GM12864 (cell line): ENCODE measurements at regions not wholly inside any gene's neighbourhood (a gene's known extent, or its start where the extent isn't known, plus 50 kb on each side); places are given as distances from the start of the nearest gene placed in this dataset.

Experiments used
- DNase-seq: peaks from one replicate; pipeline ENCODE4 v3.0.0-alpha.2; 2011; ENCODE audit warnings: low read depth
- H3K4me3 ChIP-seq: 2 replicates; pipeline ENCODE4 v1.5.1; 2011; ENCODE audit warnings: mild to moderate bottlenecking, low read depth, low read length, control low read depth
- TF ChIP-seq, protein P1 (sequence below): IDR thresholded peaks from 2 replicates; pipeline ENCODE4 v1.5.1; 2011; ENCODE audit warnings: low read depth, mild to moderate bottlenecking, moderate library complexity, low read length, control low read depth, inconsistent platforms; ENCODE audit errors: missing control alignments

DNA sequence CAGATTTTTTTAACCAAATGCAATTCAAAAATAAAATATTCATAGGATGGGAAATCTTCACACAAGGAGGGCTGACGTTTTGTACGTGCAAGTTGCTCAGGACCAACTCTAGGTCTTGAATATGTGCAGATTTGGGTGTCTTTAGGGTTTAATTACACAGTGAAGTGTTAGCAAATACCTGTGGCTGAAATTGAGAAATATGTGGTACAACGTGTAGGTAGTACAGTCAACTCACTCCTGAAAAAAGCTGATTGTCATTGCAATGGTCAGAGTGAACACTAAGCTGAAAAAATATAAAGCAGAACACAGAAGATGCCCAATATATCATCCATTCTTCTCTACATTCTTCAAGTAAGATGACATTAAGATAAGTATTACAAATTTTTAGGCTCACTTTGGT is 314.3 kb downstream of the SLITRK1 start:
- TF ChIP-seq, protein P1, sequence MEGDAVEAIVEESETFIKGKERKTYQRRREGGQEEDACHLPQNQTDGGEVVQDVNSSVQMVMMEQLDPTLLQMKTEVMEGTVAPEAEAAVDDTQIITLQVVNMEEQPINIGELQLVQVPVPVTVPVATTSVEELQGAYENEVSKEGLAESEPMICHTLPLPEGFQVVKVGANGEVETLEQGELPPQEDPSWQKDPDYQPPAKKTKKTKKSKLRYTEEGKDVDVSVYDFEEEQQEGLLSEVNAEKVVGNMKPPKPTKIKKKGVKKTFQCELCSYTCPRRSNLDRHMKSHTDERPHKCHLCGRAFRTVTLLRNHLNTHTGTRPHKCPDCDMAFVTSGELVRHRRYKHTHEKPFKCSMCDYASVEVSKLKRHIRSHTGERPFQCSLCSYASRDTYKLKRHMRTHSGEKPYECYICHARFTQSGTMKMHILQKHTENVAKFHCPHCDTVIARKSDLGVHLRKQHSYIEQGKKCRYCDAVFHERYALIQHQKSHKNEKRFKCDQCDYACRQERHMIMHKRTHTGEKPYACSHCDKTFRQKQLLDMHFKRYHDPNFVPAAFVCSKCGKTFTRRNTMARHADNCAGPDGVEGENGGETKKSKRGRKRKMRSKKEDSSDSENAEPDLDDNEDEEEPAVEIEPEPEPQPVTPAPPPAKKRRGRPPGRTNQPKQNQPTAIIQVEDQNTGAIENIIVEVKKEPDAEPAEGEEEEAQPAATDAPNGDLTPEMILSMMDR, result no peak
- DNase-seq, result no peak
- no peak overlapping the region for H3K4me3 ChIP-seq

- TF ChIP-seq, protein P1, result no peak
- DNase-seq, result no peak
- no peak overlapping the region for H3K4me3 ChIP-seq
Observed at GRCh38 chr13:83563499-83563898, 318.8 kb downstream of the SLITRK1 start.

- TF ChIP-seq, protein P1, result no peak
- H3K4me3 ChIP-seq, result no peak overlapping the region
- DNase-seq, result no peak
Observed at GRCh38 chr13:83557845-83558244, 324.4 kb downstream of the SLITRK1 start.

GRCh38 chr13:83549671-83550070 is 332.6 kb downstream of the SLITRK1 start:
- no peak overlapping the region for H3K4me3 ChIP-seq
- no peak for DNase-seq
- TF ChIP-seq, protein P1, result no peak

DNA sequence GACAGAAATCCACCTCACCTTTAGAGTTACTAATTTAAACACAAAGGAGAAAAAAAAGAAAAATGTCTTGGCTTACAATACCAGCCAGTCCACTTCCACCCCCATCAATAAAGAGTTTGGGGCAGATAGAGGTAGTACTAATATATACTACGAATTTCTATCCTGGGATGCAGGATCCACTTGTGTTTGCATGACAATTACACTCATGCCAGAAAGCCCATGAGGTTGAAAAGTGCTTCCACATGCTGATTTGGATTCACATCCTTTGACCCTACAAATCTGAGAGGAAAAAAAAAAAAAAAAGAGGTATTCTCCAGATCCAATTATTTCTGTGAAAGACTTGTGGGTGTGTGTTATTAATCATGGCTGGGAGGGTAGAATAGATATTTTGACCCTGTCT is 335.2 kb downstream of the SLITRK1 start:
- DNase-seq, result no peak
- TF ChIP-seq, protein P1, result no peak
- H3K4me3 ChIP-seq, result no peak overlapping the region

GRCh38 chr13:83546476-83546875 is 335.8 kb downstream of the SLITRK1 start:
- TF ChIP-seq, protein P1, result no peak
- H3K4me3 ChIP-seq, result no peak overlapping the region
- no peak for DNase-seq

DNA sequence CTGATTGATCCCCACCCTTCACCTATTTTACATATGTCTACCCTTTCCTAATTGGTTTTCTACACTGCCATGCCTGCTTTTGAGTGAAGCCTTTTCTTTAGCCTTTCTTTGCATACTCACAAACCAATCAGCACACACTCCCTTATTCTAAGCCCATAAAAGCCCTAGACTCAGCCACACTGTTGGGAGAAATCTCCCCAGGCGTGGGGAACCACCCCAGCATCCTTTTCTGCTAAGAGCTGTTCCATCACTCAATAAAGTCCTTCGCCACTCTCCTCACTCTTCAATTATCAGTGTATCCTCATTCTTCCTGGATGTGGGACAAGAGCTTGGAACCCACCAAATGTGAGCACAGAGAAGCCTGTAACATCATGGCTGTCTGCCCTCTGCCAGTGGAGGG is 343.6 kb downstream of the SLITRK1 start:
- H3K4me3 ChIP-seq, result no peak overlapping the region
- no peak for DNase-seq
- TF ChIP-seq, protein P1, result no peak
